ENCODE measurements at regions not wholly inside any gene's neighbourhood (a gene's known extent, or its start where the extent isn't known, plus 50 kb on each side); places are given as distances from the start of the nearest gene placed in this dataset.
A peak's percentile ranks its signal among the peaks of the same experiment; 100 is the strongest.
"Not testable (repeated sequence)": the region's sequence is repeated elsewhere in the genome, so short reads cannot be mapped to it uniquely, and the experiment has no call there.

- H3K4me3 Mint-ChIP-seq: no peak overlapping the region
- H3K27ac Mint-ChIP-seq: no peak overlapping the region
- H3K9me3 Mint-ChIP-seq: no peaks in the 10 kb centered on the region
- no peaks in the 10 kb centered on the region for H3K27me3 Mint-ChIP-seq
- DNase-seq: no peak
- H3K36me3 Mint-ChIP-seq: no peaks in the 10 kb centered on the region
- POLR2A ChIA-PET: no interaction called here
- no peaks in the 10 kb centered on the region for H3K4me1 Mint-ChIP-seq
- no peak for ATAC-seq (ENCODE audit: low read depth)
These were observed 94.3 kb upstream of the CHMP2B start for GRCh38 chr3:87132801-87133200.

- Mint-ChIP-seq H3K27me3 (no peaks in the 10 kb centered on the region), H3K36me3 (no peaks in the 10 kb centered on the region), H3K4me3 (no peak overlapping the region), H3K4me1 (no peaks in the 10 kb centered on the region), H3K9me3 (no peaks in the 10 kb centered on the region), H3K27ac (no peak overlapping the region)
- no peak for ATAC-seq (ENCODE audit: low read depth)
- no peak for DNase-seq
- POLR2A ChIA-PET: no interaction called here
These were observed 99.1 kb upstream of the CHMP2B start for GRCh38 chr3:87128006-87128405.

GRCh38 chr3:87127281-87127680 is 99.8 kb upstream of the CHMP2B start:
- ATAC-seq (ENCODE audit: low read depth): no peak
- no peaks in the 10 kb centered on the region for H3K27me3 Mint-ChIP-seq
- H3K4me3 Mint-ChIP-seq: no peak overlapping the region
- no peaks in the 10 kb centered on the region for H3K4me1 Mint-ChIP-seq
- POLR2A ChIA-PET: no interaction called here
- DNase-seq: no peak
- H3K9me3 Mint-ChIP-seq: no peaks in the 10 kb centered on the region
- H3K36me3 Mint-ChIP-seq: no peaks in the 10 kb centered on the region
- H3K27ac Mint-ChIP-seq: no peak overlapping the region

- no peak overlapping the region for H3K4me3 Mint-ChIP-seq
These were observed 100.8 kb upstream of the CHMP2B start for GRCh38 chr3:87126321-87126720.

GRCh38 chr3:87125116-87125515 is 102.0 kb upstream of the CHMP2B start:
- Mint-ChIP-seq H3K9me3 (no peaks in the 10 kb centered on the region), H3K27ac (no peak overlapping the region), H3K4me3 (no peak overlapping the region), H3K27me3 (no peaks in the 10 kb centered on the region), H3K4me1 (no peaks in the 10 kb centered on the region), H3K36me3 (no peaks in the 10 kb centered on the region)
- DNase-seq: no peak
- no peak for ATAC-seq (ENCODE audit: low read depth)
- POLR2A ChIA-PET: no interaction called here

More at GRCh38 chr3:87126321-87126720, 100.8 kb upstream of the CHMP2B start:
- ATAC-seq (ENCODE audit: low read depth): no peak
- no peaks in the 10 kb centered on the region for H3K27me3 Mint-ChIP-seq
- H3K27ac Mint-ChIP-seq: no peak overlapping the region
- POLR2A ChIA-PET: no interaction called here
- H3K36me3 Mint-ChIP-seq: no peaks in the 10 kb centered on the region
- no peak for DNase-seq
- no peaks in the 10 kb centered on the region for H3K4me1 Mint-ChIP-seq
- no peaks in the 10 kb centered on the region for H3K9me3 Mint-ChIP-seq

GRCh38 chr3:87122766-87123165 is 104.3 kb upstream of the CHMP2B start:
- DNase-seq: no peak
- Mint-ChIP-seq H3K4me3 (no peak overlapping the region), H3K27ac (no peak overlapping the region), H3K4me1 (no peaks in the 10 kb centered on the region), H3K36me3 (no peaks in the 10 kb centered on the region), H3K27me3 (no peaks in the 10 kb centered on the region), H3K9me3 (no peaks in the 10 kb centered on the region)
- POLR2A ChIA-PET: no interaction called here
- no peak for ATAC-seq (ENCODE audit: low read depth)

GRCh38 chr3:87121856-87122255 is 105.3 kb upstream of the CHMP2B start:
- DNase-seq (no peak), ATAC-seq (ENCODE audit: low read depth) (no peak)
- no peak overlapping the region for H3K4me3 Mint-ChIP-seq
- H3K4me1 Mint-ChIP-seq: no peaks in the 10 kb centered on the region
- no peaks in the 10 kb centered on the region for H3K9me3 Mint-ChIP-seq
- H3K27me3 Mint-ChIP-seq: no peaks in the 10 kb centered on the region
- H3K36me3 Mint-ChIP-seq: no peaks in the 10 kb centered on the region
- POLR2A ChIA-PET: no interaction called here
- no peak overlapping the region for H3K27ac Mint-ChIP-seq

GRCh38 chr3:87120881-87121280 is 106.2 kb upstream of the CHMP2B start:
- H3K4me3 Mint-ChIP-seq: no peak overlapping the region
- H3K9me3 Mint-ChIP-seq: no peaks in the 10 kb centered on the region
- H3K27ac Mint-ChIP-seq: no peak overlapping the region
- no peaks in the 10 kb centered on the region for H3K36me3 Mint-ChIP-seq
- no peaks in the 10 kb centered on the region for H3K27me3 Mint-ChIP-seq
- POLR2A ChIA-PET: no interaction called here
- DNase-seq: no peak
- no peak for ATAC-seq (ENCODE audit: low read depth)
- H3K4me1 Mint-ChIP-seq: no peaks in the 10 kb centered on the region

GRCh38 chr3:87120236-87120635 is 106.9 kb upstream of the CHMP2B start:
- no peak for ATAC-seq (ENCODE audit: low read depth)
- Mint-ChIP-seq H3K4me3 (no peak overlapping the region), H3K27ac (no peak overlapping the region), H3K9me3 (no peaks in the 10 kb centered on the region), H3K27me3 (no peaks in the 10 kb centered on the region), H3K4me1 (no peaks in the 10 kb centered on the region), H3K36me3 (no peaks in the 10 kb centered on the region)
- DNase-seq: no peak
- POLR2A ChIA-PET: no interaction called here

GRCh38 chr3:87109465-87109864 is 117.6 kb upstream of the CHMP2B start:
- POLR2A ChIA-PET: no interaction called here
- Mint-ChIP-seq H3K36me3 (no peaks in the 10 kb centered on the region), H3K9me3 (peaks cover 3% of the 10 kb centered on the region), H3K27ac (no peak overlapping the region), H3K27me3 (no peaks in the 10 kb centered on the region), H3K4me3 (no peak overlapping the region), H3K4me1 (no peaks in the 10 kb centered on the region)
- DNase-seq (no peak), ATAC-seq (ENCODE audit: low read depth) (no peak)

GRCh38 chr3:87101861-87102625 is 111.1 kb upstream of the VGLL3 start:
- Mint-ChIP-seq H3K27ac (no peak overlapping the region), H3K27me3 (no peaks in the 10 kb centered on the region), H3K9me3 (peaks cover 2% of the 10 kb centered on the region), H3K4me1 (no peaks in the 10 kb centered on the region), H3K36me3 (no peaks in the 10 kb centered on the region), H3K4me3 (no peak overlapping the region)
- DNase-seq (no peak), ATAC-seq (ENCODE audit: low read depth) (no peak)
- POLR2A ChIA-PET: no interaction called here

- ATAC-seq (ENCODE audit: low read depth); H3K27ac Mint-ChIP-seq; DNase-seq; H3K27me3 Mint-ChIP-seq; H3K4me3 Mint-ChIP-seq; POLR2A ChIA-PET; H3K4me1 Mint-ChIP-seq; H3K9me3 Mint-ChIP-seq; H3K36me3 Mint-ChIP-seq: not testable (repeated sequence)
These were observed 106.8 kb upstream of the VGLL3 start for GRCh38 chr3:87097733-87098132.

- no peak overlapping the region for H3K27ac Mint-ChIP-seq
- POLR2A ChIA-PET: no interaction called here
These were observed 99.7 kb upstream of the VGLL3 start for GRCh38 chr3:87090631-87091030.

GRCh38 chr3:87088993-87089841 is 98.3 kb upstream of the VGLL3 start:
- peak; percentile 60 for ATAC-seq (ENCODE audit: low read depth)
- POLR2A ChIA-PET: no interaction called here
- H3K27ac Mint-ChIP-seq: peak overlapping the region; percentile 45
- H3K27me3 Mint-ChIP-seq: peaks cover 15% of the 10 kb centered on the region
- DNase-seq: peak; percentile 50
- no peaks in the 10 kb centered on the region for H3K9me3 Mint-ChIP-seq
- H3K4me3 Mint-ChIP-seq: peak overlapping the region; percentile 77
- H3K36me3 Mint-ChIP-seq: no peaks in the 10 kb centered on the region
- peaks cover 12% of the 10 kb centered on the region for H3K4me1 Mint-ChIP-seq

More at GRCh38 chr3:87090631-87091030, 99.7 kb upstream of the VGLL3 start:
- H3K4me3 Mint-ChIP-seq: no peak overlapping the region
- H3K36me3 Mint-ChIP-seq: no peaks in the 10 kb centered on the region
- H3K9me3 Mint-ChIP-seq: no peaks in the 10 kb centered on the region
- peaks cover 7% of the 10 kb centered on the region for H3K4me1 Mint-ChIP-seq
- H3K27me3 Mint-ChIP-seq: peaks cover 18% of the 10 kb centered on the region
- DNase-seq (no peak), ATAC-seq (ENCODE audit: low read depth) (no peak)

All from activated naive CD8-positive, alpha-beta T cell treated with anti-CD3 and anti-CD28 coated beads, Interleukin-2, amount 10 ng/mL, durations not matched to agents 7 days and 5 days (primary cell).